ENCODE measurements at regions not wholly inside any gene's neighbourhood (a gene's known extent, or its start where the extent isn't known, plus 50 kb on each side); places are given as distances from the start of the nearest gene placed in this dataset.

GRCh38 chr21:27168084-27168483, 201.2 kb upstream of the ADAMTS5 start:
- Histone ChIP-seq H3K36me3 (no peaks in the 10 kb centered on the region), H3K27ac (no peak overlapping the region), H3K27me3 (ENCODE audit: insufficient read depth, low read depth, severe bottlenecking) (peaks cover 69% of the 10 kb centered on the region), H3K9me3 (ENCODE audit: severe bottlenecking) (no peaks in the 10 kb centered on the region), H3K4me3 (ENCODE audit: low read depth, low read length) (no peak overlapping the region)
- TF ChIP-seq CTCF (IDR thresholded peaks at IDR 0.05; ENCODE audit: low read depth, low read length) = no peak
- no peak for DNase-seq

- no peak for TF ChIP-seq CTCF (IDR thresholded peaks at IDR 0.05; ENCODE audit: low read depth, low read length)
- Histone ChIP-seq H3K27me3 (ENCODE audit: insufficient read depth, low read depth, severe bottlenecking) (peaks cover 68% of the 10 kb centered on the region), H3K36me3 (no peaks in the 10 kb centered on the region), H3K4me3 (ENCODE audit: low read depth, low read length) (no peak overlapping the region), H3K9me3 (ENCODE audit: severe bottlenecking) (no peaks in the 10 kb centered on the region), H3K27ac (no peak overlapping the region)
- no peak for DNase-seq
Observed at GRCh38 chr21:27164208-27165177, 197.6 kb upstream of the ADAMTS5 start.

GRCh38 chr21:27158967-27159366, 192.1 kb upstream of the ADAMTS5 start:
- no peak for TF ChIP-seq CTCF (IDR thresholded peaks at IDR 0.05; ENCODE audit: low read depth, low read length)
- no peaks in the 10 kb centered on the region for H3K9me3 ChIP-seq (ENCODE audit: severe bottlenecking)
- DNase-seq = no peak
- H3K36me3 ChIP-seq = no peaks in the 10 kb centered on the region
- no peak overlapping the region for H3K4me3 ChIP-seq (ENCODE audit: low read depth, low read length)
- H3K27ac ChIP-seq = no peak overlapping the region
- H3K27me3 ChIP-seq (ENCODE audit: insufficient read depth, low read depth, severe bottlenecking) = peaks cover 79% of the 10 kb centered on the region

- DNase-seq = no peak
- no peak overlapping the region for H3K27ac ChIP-seq
- TF ChIP-seq CTCF (IDR thresholded peaks at IDR 0.05; ENCODE audit: low read depth, low read length) = no peak
- no peak overlapping the region for H3K4me3 ChIP-seq (ENCODE audit: low read depth, low read length)
- no peaks in the 10 kb centered on the region for H3K36me3 ChIP-seq
- H3K27me3 ChIP-seq (ENCODE audit: insufficient read depth, low read depth, severe bottlenecking) = peaks cover 69% of the 10 kb centered on the region
- no peaks in the 10 kb centered on the region for H3K9me3 ChIP-seq (ENCODE audit: severe bottlenecking)
Observed at GRCh38 chr21:27157097-27157496, 190.2 kb upstream of the ADAMTS5 start.

- no peak for TF ChIP-seq CTCF (IDR thresholded peaks at IDR 0.05; ENCODE audit: low read depth, low read length)
Observed at GRCh38 chr21:27156666-27157065, 189.8 kb upstream of the ADAMTS5 start.

More at GRCh38 chr21:27156666-27157065, 189.8 kb upstream of the ADAMTS5 start:
- Histone ChIP-seq H3K9me3 (ENCODE audit: severe bottlenecking) (no peaks in the 10 kb centered on the region), H3K27ac (no peak overlapping the region), H3K4me3 (ENCODE audit: low read depth, low read length) (no peak overlapping the region), H3K36me3 (no peaks in the 10 kb centered on the region), H3K27me3 (ENCODE audit: insufficient read depth, low read depth, severe bottlenecking) (peaks cover 65% of the 10 kb centered on the region)
- DNase-seq = no peak
